Peyer's patch (tissue), 4 donors: ENCODE measurements at regions not wholly inside any gene's neighbourhood (a gene's known extent, or its start where the extent isn't known, plus 50 kb on each side); places are given as distances from the start of the nearest gene placed in this dataset.

Experiments
- POLR2A ChIP-seq, 2 donors: fragments of 450-650 bp; IDR thresholded peaks; one replicate each; pipeline ENCODE4 v1.5.1; 2017; ENCODE audit warnings: antibody characterized with exemption in 2 of 2, mild to moderate bottlenecking in 2 of 2, moderate library complexity in 2 of 2
- TF ChIP-seq, protein P1 (sequence below), 6 experiments: fragments of 450-650 bp in 4 of 6; fragments of 200-600 bp in 2 of 6; sonication (generic) in 1 of 6; IDR thresholded peaks; one replicate each; pipeline ENCODE4 v1.5.1; 2017 to 2019; ENCODE audit warnings: antibody characterized with exemption in 6 of 6, mild to moderate bottlenecking in 3 of 6, moderate library complexity in 1 of 6

DNA sequence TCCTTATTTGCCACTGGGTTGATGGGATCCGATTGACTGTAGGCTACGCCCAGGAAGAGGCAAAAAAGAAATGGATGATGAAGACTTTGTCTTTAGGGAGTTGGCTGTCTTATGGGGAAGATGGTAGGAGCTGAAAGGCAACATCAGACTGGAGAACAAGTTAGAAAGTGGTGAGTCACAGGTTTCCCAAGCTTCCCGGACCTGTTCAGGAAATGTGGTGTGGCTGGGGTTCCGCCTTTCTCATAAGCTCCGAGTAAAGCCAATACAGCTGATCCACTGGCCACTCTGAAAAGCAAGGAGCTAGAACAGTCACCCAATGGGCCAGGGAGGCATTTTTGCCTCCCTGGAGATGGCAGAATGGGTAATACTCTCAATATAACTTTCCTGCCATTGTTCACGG lies 194.5 kb downstream of the SNX19 start:
- no peak for TF ChIP-seq POLR2A (IDR thresholded peaks at IDR 0.05)
- TF ChIP-seq, protein P1, sequence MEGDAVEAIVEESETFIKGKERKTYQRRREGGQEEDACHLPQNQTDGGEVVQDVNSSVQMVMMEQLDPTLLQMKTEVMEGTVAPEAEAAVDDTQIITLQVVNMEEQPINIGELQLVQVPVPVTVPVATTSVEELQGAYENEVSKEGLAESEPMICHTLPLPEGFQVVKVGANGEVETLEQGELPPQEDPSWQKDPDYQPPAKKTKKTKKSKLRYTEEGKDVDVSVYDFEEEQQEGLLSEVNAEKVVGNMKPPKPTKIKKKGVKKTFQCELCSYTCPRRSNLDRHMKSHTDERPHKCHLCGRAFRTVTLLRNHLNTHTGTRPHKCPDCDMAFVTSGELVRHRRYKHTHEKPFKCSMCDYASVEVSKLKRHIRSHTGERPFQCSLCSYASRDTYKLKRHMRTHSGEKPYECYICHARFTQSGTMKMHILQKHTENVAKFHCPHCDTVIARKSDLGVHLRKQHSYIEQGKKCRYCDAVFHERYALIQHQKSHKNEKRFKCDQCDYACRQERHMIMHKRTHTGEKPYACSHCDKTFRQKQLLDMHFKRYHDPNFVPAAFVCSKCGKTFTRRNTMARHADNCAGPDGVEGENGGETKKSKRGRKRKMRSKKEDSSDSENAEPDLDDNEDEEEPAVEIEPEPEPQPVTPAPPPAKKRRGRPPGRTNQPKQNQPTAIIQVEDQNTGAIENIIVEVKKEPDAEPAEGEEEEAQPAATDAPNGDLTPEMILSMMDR (IDR thresholded peaks at IDR 0.05) = no peak
